ENCODE measurements at regions not wholly inside any gene's neighbourhood (a gene's known extent, or its start where the extent isn't known, plus 50 kb on each side); places are given as distances from the start of the nearest gene placed in this dataset.

DNA sequence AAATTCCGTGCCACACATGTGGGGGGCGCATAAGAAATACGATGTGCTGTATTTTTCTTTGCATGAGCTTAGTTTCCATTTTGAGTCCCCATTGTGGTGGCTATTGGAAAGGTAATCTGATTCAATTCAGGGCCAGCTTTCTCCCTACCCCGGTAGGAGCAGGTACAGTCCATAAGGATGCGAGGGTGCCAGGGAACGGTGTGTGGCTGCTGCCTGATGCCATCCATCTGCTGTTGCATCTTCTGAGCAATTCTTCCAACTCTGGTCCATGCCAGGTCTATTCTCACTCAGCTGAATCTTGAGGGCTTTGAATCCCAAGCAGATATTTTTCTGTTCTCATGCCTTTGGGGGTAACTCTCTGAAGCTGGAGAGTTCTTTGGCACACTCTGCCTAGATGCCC lies 392.7 kb downstream of the AGTPBP1 start:
- H3K9me3 ChIP-seq: no peaks in the 10 kb centered on the region
- no peaks in the 10 kb centered on the region for H3K27me3 ChIP-seq
- no peak overlapping the region for H3K27ac ChIP-seq

DNA sequence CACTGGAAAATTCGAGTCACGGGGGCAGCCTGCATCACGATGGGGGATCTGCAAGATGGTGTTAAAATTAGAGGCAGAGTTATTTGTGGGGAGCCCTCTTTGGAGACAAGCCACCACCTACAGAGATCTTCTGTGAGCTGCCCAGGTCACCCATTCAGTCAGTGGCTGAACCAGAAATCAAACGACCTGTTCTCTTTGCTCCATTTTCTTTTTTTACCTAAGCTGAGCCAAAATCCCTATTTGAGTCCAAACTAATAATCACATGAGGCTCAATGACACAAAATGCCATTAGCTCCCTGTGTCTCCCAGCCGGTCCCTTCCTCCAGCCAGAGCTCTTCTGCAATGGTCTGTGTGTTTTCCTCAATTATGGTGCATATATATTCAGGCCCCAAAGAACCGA lies 394.2 kb downstream of the AGTPBP1 start:
- TF ChIP-seq, protein P1, sequence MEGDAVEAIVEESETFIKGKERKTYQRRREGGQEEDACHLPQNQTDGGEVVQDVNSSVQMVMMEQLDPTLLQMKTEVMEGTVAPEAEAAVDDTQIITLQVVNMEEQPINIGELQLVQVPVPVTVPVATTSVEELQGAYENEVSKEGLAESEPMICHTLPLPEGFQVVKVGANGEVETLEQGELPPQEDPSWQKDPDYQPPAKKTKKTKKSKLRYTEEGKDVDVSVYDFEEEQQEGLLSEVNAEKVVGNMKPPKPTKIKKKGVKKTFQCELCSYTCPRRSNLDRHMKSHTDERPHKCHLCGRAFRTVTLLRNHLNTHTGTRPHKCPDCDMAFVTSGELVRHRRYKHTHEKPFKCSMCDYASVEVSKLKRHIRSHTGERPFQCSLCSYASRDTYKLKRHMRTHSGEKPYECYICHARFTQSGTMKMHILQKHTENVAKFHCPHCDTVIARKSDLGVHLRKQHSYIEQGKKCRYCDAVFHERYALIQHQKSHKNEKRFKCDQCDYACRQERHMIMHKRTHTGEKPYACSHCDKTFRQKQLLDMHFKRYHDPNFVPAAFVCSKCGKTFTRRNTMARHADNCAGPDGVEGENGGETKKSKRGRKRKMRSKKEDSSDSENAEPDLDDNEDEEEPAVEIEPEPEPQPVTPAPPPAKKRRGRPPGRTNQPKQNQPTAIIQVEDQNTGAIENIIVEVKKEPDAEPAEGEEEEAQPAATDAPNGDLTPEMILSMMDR (IDR thresholded peaks at IDR 0.05): no peak
- no peak for TF ChIP-seq POLR2A (IDR thresholded peaks at IDR 0.05)
- H3K27ac ChIP-seq: no peak overlapping the region
- H3K9me3 ChIP-seq: no peaks in the 10 kb centered on the region
- H3K4me3 ChIP-seq: no peak overlapping the region
- H3K4me1 ChIP-seq: no peaks in the 10 kb centered on the region
- H3K27me3 ChIP-seq: no peaks in the 10 kb centered on the region
- no peak for DNase-seq
- no peaks in the 10 kb centered on the region for H3K36me3 ChIP-seq

More for the DNA sequence above, 392.7 kb downstream of the AGTPBP1 start:
- DNase-seq: no peak
- Histone ChIP-seq H3K4me1 (no peaks in the 10 kb centered on the region), H3K4me3 (no peak overlapping the region), H3K36me3 (no peaks in the 10 kb centered on the region)
- no peak for TF ChIP-seq POLR2A (IDR thresholded peaks at IDR 0.05)
- TF ChIP-seq, protein P1 (IDR thresholded peaks at IDR 0.05): no peak

DNA sequence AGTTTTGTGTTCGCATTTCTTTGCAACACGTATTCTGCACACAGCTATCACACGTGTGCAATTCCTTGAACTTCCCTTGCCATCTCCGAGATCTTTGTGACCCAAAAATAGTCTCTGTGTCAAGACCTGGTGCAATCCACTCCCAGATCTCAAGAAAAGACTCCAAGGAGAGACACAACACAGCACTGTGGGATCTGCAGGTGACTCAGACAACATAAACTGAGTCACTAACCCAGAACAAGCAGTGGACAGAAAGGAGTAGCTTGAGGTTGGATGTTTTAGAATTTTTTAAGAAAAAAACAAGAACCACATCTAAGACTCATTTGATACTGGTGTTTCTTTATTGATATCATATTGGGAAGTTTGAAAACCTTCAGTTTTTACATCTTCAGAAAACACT lies 396.9 kb downstream of the AGTPBP1 start:
- no peak for DNase-seq
- TF ChIP-seq POLR2A (IDR thresholded peaks at IDR 0.05): no peak
- TF ChIP-seq, protein P1 (IDR thresholded peaks at IDR 0.05): no peak
- H3K27ac ChIP-seq: no peak overlapping the region
- no peaks in the 10 kb centered on the region for H3K9me3 ChIP-seq
- no peaks in the 10 kb centered on the region for H3K36me3 ChIP-seq
- H3K27me3 ChIP-seq: no peaks in the 10 kb centered on the region
- H3K4me1 ChIP-seq: no peaks in the 10 kb centered on the region
- H3K4me3 ChIP-seq: no peak overlapping the region

DNA sequence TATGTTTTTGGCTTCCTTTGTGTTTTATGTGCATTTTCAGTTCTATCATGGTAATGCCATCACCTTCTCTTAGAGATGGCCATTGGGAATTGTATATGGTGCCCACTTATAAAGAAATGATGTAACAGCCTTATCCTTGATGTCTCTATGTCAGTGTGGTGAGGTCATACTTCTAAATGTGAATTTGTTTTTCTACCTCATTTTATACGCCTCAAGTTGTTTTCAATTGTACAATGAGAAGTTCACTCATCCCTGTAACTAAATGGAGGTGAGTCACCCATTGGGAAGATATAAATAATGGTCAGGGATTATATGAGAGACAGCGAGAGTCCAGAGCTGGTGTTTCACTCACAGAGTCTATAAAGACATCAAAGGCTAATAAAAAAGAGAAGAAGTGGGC lies 402.4 kb downstream of the AGTPBP1 start:
- DNase-seq: no peak
- Histone ChIP-seq H3K27ac (no peak overlapping the region), H3K4me3 (no peak overlapping the region), H3K4me1 (no peaks in the 10 kb centered on the region), H3K9me3 (no peaks in the 10 kb centered on the region), H3K27me3 (no peaks in the 10 kb centered on the region), H3K36me3 (no peaks in the 10 kb centered on the region)
- TF ChIP-seq POLR2A (IDR thresholded peaks at IDR 0.05): no peak
- TF ChIP-seq, protein P1 (IDR thresholded peaks at IDR 0.05): no peak

DNA sequence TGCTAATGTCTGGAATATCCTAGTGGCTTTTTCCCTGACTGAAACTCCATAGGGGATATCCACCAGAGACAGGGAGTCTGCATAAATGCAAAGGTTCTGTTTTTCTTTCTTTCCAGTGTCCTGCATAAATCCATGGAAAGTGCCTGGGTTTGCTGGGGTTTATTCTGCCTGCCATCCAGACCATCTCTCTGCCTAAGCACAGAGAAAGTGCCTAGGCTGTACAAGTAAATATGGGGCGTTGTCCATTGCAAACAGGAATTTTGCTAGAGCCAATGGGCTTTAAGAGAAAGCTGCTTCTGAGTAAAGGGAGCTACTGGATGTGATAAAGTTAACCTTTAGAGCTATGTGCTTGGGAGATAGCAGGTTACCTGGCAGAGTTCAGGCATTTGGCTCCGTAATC lies 407.5 kb downstream of the AGTPBP1 start:
- no peak for DNase-seq
- Histone ChIP-seq H3K27me3 (no peaks in the 10 kb centered on the region), H3K36me3 (no peaks in the 10 kb centered on the region), H3K9me3 (no peaks in the 10 kb centered on the region), H3K4me3 (no peak overlapping the region), H3K27ac (no peak overlapping the region), H3K4me1 (no peaks in the 10 kb centered on the region)
- TF ChIP-seq, protein P1 (IDR thresholded peaks at IDR 0.05): no peak
- no peak for TF ChIP-seq POLR2A (IDR thresholded peaks at IDR 0.05)

DNA sequence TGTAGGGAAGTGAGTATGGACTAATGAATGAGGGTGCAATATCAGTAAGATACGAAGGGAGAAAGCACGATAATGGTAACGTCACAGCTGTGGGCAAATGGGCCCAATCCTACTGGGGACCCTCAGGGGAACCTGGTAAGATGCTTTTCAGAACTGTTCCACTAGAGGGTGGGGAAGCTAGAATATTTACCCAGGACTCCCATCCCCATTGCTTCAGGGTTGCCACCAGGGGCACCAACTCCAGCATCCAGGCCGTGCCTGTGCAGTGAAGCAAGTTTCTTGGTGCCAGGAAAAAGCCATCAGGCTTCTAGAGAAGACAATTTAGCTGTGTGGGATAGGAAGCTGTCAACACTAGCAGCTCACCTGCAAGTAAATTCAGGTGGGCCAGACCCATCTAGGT lies 409.3 kb downstream of the AGTPBP1 start:
- Histone ChIP-seq H3K4me1 (no peaks in the 10 kb centered on the region), H3K36me3 (no peaks in the 10 kb centered on the region), H3K4me3 (no peak overlapping the region), H3K9me3 (no peaks in the 10 kb centered on the region), H3K27me3 (no peaks in the 10 kb centered on the region), H3K27ac (no peak overlapping the region)
- no peak for TF ChIP-seq POLR2A (IDR thresholded peaks at IDR 0.05)
- TF ChIP-seq, protein P1 (IDR thresholded peaks at IDR 0.05): no peak
- DNase-seq: no peak
